ENCODE measurements at regions not wholly inside any gene's neighbourhood (a gene's known extent, or its start where the extent isn't known, plus 50 kb on each side); places are given as distances from the start of the nearest gene placed in this dataset.

DNA sequence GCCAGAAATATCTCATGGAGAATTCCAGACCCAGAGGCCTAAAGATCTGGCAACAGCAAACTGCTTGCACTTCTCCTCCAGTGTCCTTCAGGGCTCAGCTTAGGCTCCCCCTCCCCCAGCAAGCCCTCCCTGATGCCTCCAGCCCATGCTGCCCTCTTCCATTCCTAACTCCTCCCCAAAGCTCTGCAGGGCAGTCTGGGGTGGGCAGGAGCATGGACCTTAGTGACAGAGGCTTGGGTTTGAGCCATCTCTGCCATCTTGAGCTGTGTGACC lies 436.8 kb downstream of the PTPRU start:
- Histone ChIP-seq H3K4me3 (ENCODE audit: low read length) (no peak overlapping the region), H3K27me3 (ENCODE audit: insufficient read depth, low read depth, low read length) (no peaks in the 10 kb centered on the region), H4K20me1 (ENCODE audit: insufficient read depth) (no peaks in the 10 kb centered on the region), H3K79me2 (replicated peaks; ENCODE audit: insufficient read depth, low read length) (no peaks in the 10 kb centered on the region), H3K9me3 (ENCODE audit: low read length) (no peaks in the 10 kb centered on the region), H3K9me2 (ENCODE audit: insufficient read depth, low read length) (no peaks in the 10 kb centered on the region), H3K36me3 (ENCODE audit: insufficient read depth, low read length) (no peaks in the 10 kb centered on the region), H3K27ac (ENCODE audit: low read length) (no peak overlapping the region), H3K9ac (ENCODE audit: low read length) (no peak overlapping the region), H2AFZ (ENCODE audit: low read depth, low read length) (no peak overlapping the region), H3K4me2 (ENCODE audit: low read length) (no peak overlapping the region), H3F3A (ENCODE audit: insufficient read depth, low read length, poor library complexity, severe bottlenecking) (no peaks in the 10 kb centered on the region)
- no peak for TF ChIP-seq EZH2 (IDR thresholded peaks at IDR 0.05; ENCODE audit: borderline replicate concordance, insufficient read depth, low read length, poor library complexity, severe bottlenecking)
- no peak for TF ChIP-seq POLR2AphosphoS5 (IDR thresholded peaks at IDR 0.05)
- TF ChIP-seq EP300 (conservative IDR thresholded peaks at IDR 0.05; ENCODE audit: poor library complexity, severe bottlenecking), result no peak
- TF ChIP-seq, protein P1, sequence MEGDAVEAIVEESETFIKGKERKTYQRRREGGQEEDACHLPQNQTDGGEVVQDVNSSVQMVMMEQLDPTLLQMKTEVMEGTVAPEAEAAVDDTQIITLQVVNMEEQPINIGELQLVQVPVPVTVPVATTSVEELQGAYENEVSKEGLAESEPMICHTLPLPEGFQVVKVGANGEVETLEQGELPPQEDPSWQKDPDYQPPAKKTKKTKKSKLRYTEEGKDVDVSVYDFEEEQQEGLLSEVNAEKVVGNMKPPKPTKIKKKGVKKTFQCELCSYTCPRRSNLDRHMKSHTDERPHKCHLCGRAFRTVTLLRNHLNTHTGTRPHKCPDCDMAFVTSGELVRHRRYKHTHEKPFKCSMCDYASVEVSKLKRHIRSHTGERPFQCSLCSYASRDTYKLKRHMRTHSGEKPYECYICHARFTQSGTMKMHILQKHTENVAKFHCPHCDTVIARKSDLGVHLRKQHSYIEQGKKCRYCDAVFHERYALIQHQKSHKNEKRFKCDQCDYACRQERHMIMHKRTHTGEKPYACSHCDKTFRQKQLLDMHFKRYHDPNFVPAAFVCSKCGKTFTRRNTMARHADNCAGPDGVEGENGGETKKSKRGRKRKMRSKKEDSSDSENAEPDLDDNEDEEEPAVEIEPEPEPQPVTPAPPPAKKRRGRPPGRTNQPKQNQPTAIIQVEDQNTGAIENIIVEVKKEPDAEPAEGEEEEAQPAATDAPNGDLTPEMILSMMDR (IDR thresholded peaks at IDR 0.05; ENCODE audit: poor library complexity, severe bottlenecking), result no peak
- TF ChIP-seq TAF1 (IDR thresholded peaks at IDR 0.05; ENCODE audit: low read depth), result no peak
- no peak for TF ChIP-seq SMC3 (conservative IDR thresholded peaks at IDR 0.05; ENCODE audit: poor library complexity)
- TF ChIP-seq REST (IDR thresholded peaks at IDR 0.05; ENCODE audit: borderline replicate concordance), result no peak
- TF ChIP-seq RAD21 (conservative IDR thresholded peaks at IDR 0.05), result no peak
- TF ChIP-seq MXI1 (conservative IDR thresholded peaks at IDR 0.05; ENCODE audit: poor library complexity, severe bottlenecking), result no peak

DNA sequence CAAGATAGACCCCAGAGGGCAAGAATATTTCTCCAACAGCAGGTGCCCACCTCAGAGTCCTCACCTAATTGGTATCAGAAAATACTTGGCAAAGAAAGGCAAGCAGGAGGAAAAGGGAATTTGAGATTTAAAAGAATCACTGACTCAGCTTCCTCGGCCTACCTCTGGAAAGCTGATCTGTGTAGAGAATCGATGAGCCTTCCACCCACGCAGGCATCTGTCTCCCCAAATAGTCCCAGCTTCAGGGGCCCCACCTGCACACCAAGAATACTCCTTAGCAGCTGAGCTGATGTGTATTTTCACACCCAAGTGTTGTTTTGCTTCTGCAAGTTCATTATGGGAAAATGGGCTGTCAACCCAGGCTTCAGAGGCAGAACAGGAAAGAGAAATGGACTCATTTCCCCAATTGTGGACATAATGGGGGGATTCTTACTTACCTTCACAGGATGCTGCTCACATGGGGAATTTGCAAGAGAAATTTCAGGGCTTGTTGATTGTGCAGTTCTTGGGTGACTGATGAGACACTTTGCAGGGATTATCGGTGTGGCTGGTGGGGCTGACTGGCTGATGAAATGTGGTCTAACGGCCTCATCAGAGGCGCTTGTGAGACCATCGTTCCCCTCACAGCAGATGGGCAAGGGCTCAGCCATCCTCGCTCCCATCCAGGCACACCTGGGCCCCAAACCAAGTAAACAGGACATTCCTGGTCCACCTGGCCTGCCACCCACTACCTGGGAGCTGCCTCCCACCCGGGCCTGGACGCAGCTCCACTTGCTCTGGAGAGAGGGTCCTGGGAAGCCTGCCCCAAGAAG lies 436.3 kb downstream of the PTPRU start:
- Histone ChIP-seq H4K20me1 (ENCODE audit: insufficient read depth) (no peaks in the 10 kb centered on the region), H3K27ac (ENCODE audit: low read length) (no peak overlapping the region), H3F3A (ENCODE audit: insufficient read depth, low read length, poor library complexity, severe bottlenecking) (no peaks in the 10 kb centered on the region), H3K36me3 (ENCODE audit: insufficient read depth, low read length) (no peaks in the 10 kb centered on the region), H3K9me2 (ENCODE audit: insufficient read depth, low read length) (no peaks in the 10 kb centered on the region), H3K4me2 (ENCODE audit: low read length) (no peak overlapping the region), H2AFZ (ENCODE audit: low read depth, low read length) (no peak overlapping the region), H3K79me2 (replicated peaks; ENCODE audit: insufficient read depth, low read length) (no peaks in the 10 kb centered on the region), H3K4me3 (ENCODE audit: low read length) (no peak overlapping the region), H3K9ac (ENCODE audit: low read length) (no peak overlapping the region), H3K9me3 (ENCODE audit: low read length) (no peaks in the 10 kb centered on the region), H3K27me3 (ENCODE audit: insufficient read depth, low read depth, low read length) (no peaks in the 10 kb centered on the region)
- no peak for TF ChIP-seq EP300 (conservative IDR thresholded peaks at IDR 0.05; ENCODE audit: poor library complexity, severe bottlenecking)
- TF ChIP-seq, protein P1 (IDR thresholded peaks at IDR 0.05; ENCODE audit: poor library complexity, severe bottlenecking), result no peak
- no peak for TF ChIP-seq MXI1 (conservative IDR thresholded peaks at IDR 0.05; ENCODE audit: poor library complexity, severe bottlenecking)
- no peak for TF ChIP-seq RAD21 (conservative IDR thresholded peaks at IDR 0.05)
- no peak for TF ChIP-seq POLR2AphosphoS5 (IDR thresholded peaks at IDR 0.05)
- no peak for TF ChIP-seq REST (IDR thresholded peaks at IDR 0.05; ENCODE audit: borderline replicate concordance)
- TF ChIP-seq SMC3 (conservative IDR thresholded peaks at IDR 0.05; ENCODE audit: poor library complexity), result no peak
- no peak for TF ChIP-seq TAF1 (IDR thresholded peaks at IDR 0.05; ENCODE audit: low read depth)
- no peak for TF ChIP-seq EZH2 (IDR thresholded peaks at IDR 0.05; ENCODE audit: borderline replicate concordance, insufficient read depth, low read length, poor library complexity, severe bottlenecking)

Measured in neural cell (in vitro differentiated cells).